ENCODE measurements at regions not wholly inside any gene's neighbourhood (a gene's known extent, or its start where the extent isn't known, plus 50 kb on each side); places are given as distances from the start of the nearest gene placed in this dataset.

- TF ChIP-seq YY1 (IDR thresholded peaks at IDR 0.05; ENCODE audit: insufficient read depth, insufficient read length) (no peak), SUZ12 (IDR thresholded peaks at IDR 0.05; ENCODE audit: extremely low read depth, insufficient read depth, insufficient read length) (no peak)
Measured at GRCh38 chr14:58920230-58920629, 268.2 kb upstream of the DAAM1 start.

Data from NT2/D1 (cell line).